DND-41 (cell line): ENCODE measurements at regions not wholly inside any gene's neighbourhood (a gene's known extent, or its start where the extent isn't known, plus 50 kb on each side); places are given as distances from the start of the nearest gene placed in this dataset.

ENCODE experiments used
- ATAC-seq: fragments of 200-7000 bp; cut with Tn5 transposase; 3 replicates; pipeline ENCODE4 v1.9.1; 2021; ENCODE audit warnings: low read depth; ENCODE audit not compliant: insufficient read depth
- DNase-seq: peaks from one replicate; pipeline ENCODE4 v3.0.0-alpha.2; 2020
- H2AFZ ChIP-seq: 2 replicates; pipeline ENCODE4 v1.6.0; 2012; ENCODE audit warnings: low read depth, low read length
- H3K27ac ChIP-seq: 2 replicates; pipeline ENCODE4 v1.5.1; 2012; ENCODE audit warnings: low read length, inconsistent platforms
- H3K27me3 ChIP-seq: fragments of 200-600 bp; sonication (generic); 2 replicates; pipeline ENCODE4 v1.6.0; 2012; ENCODE audit warnings: low read length, mild to moderate bottlenecking, inconsistent platforms; ENCODE audit not compliant: insufficient read depth, poor library complexity
- H3K36me3 ChIP-seq: 2 replicates; pipeline ENCODE4 v1.5.1; 2012; ENCODE audit warnings: low read length, inconsistent platforms; ENCODE audit not compliant: insufficient read depth
- H3K4me1 ChIP-seq: 2 replicates; pipeline ENCODE4 v1.5.1; 2012; ENCODE audit warnings: mild to moderate bottlenecking, low read length; ENCODE audit not compliant: insufficient read depth
- H3K4me2 ChIP-seq: 2 replicates; pipeline ENCODE4 v1.6.0; 2012; ENCODE audit warnings: mild to moderate bottlenecking, moderate library complexity, low read length, inconsistent platforms; ENCODE audit not compliant: insufficient read depth
- H3K4me3 ChIP-seq, 2 experiments: fragments of 200-600 bp in 1 of 2; shearing (Covaris generic) in 1 of 2; 2 replicates each; pipeline ENCODE4 v1.5.1; 2012 to 2016; ENCODE audit warnings: inconsistent platforms in 2 of 2, low read length in 2 of 2, mild to moderate bottlenecking in 2 of 2, low read depth in 1 of 2, moderate library complexity in 1 of 2
- H3K79me2 ChIP-seq: 2 replicates; pipeline ENCODE4 v1.6.0; 2012; ENCODE audit warnings: low read length, inconsistent platforms; ENCODE audit not compliant: insufficient read depth
- H3K9ac ChIP-seq: 2 replicates; pipeline ENCODE4 v1.6.0; 2012; ENCODE audit warnings: low read depth, mild to moderate bottlenecking, inconsistent platforms, low read length, moderate library complexity
- H3K9me3 ChIP-seq: 2 replicates; pipeline ENCODE4 v1.5.1; 2012; ENCODE audit warnings: low read length, moderate library complexity, mild to moderate bottlenecking, inconsistent platforms; ENCODE audit not compliant: insufficient read depth, severe bottlenecking
- H4K20me1 ChIP-seq: 2 replicates; pipeline ENCODE4 v1.6.0; 2012; ENCODE audit warnings: low read length; ENCODE audit not compliant: insufficient read depth
- CTCF ChIP-seq: IDR thresholded peaks from 2 replicates; pipeline ENCODE4 v1.5.1; 2012; ENCODE audit warnings: borderline replicate concordance, low read length, moderate library complexity, mild to moderate bottlenecking; ENCODE audit not compliant: poor library complexity, severe bottlenecking; ENCODE audit errors: extremely low read depth
- EZH2 ChIP-seq: IDR thresholded peaks from 3 replicates; pipeline ENCODE4 v1.6.1; 2012; ENCODE audit warnings: borderline replicate concordance, low read depth, mild to moderate bottlenecking, moderate library complexity, low read length, inconsistent platforms; ENCODE audit not compliant: severe bottlenecking

GRCh38 chr1:82728206-82728605, 927.5 kb downstream of the ADGRL2 start:
- no peak for DNase-seq
- H3K36me3 ChIP-seq: no peaks in the 10 kb centered on the region
- H3K9ac ChIP-seq: no peak overlapping the region
- no peak for ATAC-seq
- no peaks in the 10 kb centered on the region for H3K27me3 ChIP-seq
- H3K4me3 ChIP-seq: no peak overlapping the region
- no peaks in the 10 kb centered on the region for H3K4me1 ChIP-seq
- TF ChIP-seq CTCF: no peak
- no peak for TF ChIP-seq EZH2
- no peak overlapping the region for H3K4me2 ChIP-seq
- H3K79me2 ChIP-seq: no peaks in the 10 kb centered on the region
- no peak overlapping the region for H3K27ac ChIP-seq
- peaks cover 3% of the 10 kb centered on the region for H3K9me3 ChIP-seq
- no peak overlapping the region for H2AFZ ChIP-seq
- no peaks in the 10 kb centered on the region for H4K20me1 ChIP-seq

GRCh38 chr1:82724246-82724645, 923.5 kb downstream of the ADGRL2 start:
- peaks cover 5% of the 10 kb centered on the region for H3K9me3 ChIP-seq
- no peaks in the 10 kb centered on the region for H3K4me1 ChIP-seq
- H3K4me2 ChIP-seq: no peak overlapping the region
- H2AFZ ChIP-seq: no peak overlapping the region
- TF ChIP-seq CTCF: no peak
- no peak for TF ChIP-seq EZH2
- H3K36me3 ChIP-seq: no peaks in the 10 kb centered on the region
- H3K79me2 ChIP-seq: no peaks in the 10 kb centered on the region
- H3K9ac ChIP-seq: no peak overlapping the region
- no peaks in the 10 kb centered on the region for H4K20me1 ChIP-seq
- DNase-seq (no peak), ATAC-seq (no peak)
- H3K4me3 ChIP-seq: no peak overlapping the region
- no peak overlapping the region for H3K27ac ChIP-seq
- H3K27me3 ChIP-seq: no peaks in the 10 kb centered on the region

- no peak overlapping the region for H3K9ac ChIP-seq
- no peak for DNase-seq
- no peak overlapping the region for H3K4me3 ChIP-seq
- no peak for ATAC-seq
- peaks cover 5% of the 10 kb centered on the region for H3K9me3 ChIP-seq
- H3K36me3 ChIP-seq: no peaks in the 10 kb centered on the region
- no peak overlapping the region for H3K27ac ChIP-seq
- H3K4me2 ChIP-seq: no peak overlapping the region
- no peaks in the 10 kb centered on the region for H3K4me1 ChIP-seq
- no peaks in the 10 kb centered on the region for H3K79me2 ChIP-seq
- no peak overlapping the region for H2AFZ ChIP-seq
- H3K27me3 ChIP-seq: no peaks in the 10 kb centered on the region
- TF ChIP-seq EZH2: no peak
- H4K20me1 ChIP-seq: no peaks in the 10 kb centered on the region
These were observed 921.9 kb downstream of the ADGRL2 start for GRCh38 chr1:82722608-82723007.

GRCh38 chr1:82721702-82722101, 921.0 kb downstream of the ADGRL2 start:
- H3K27me3 ChIP-seq: no peaks in the 10 kb centered on the region
- H3K4me3 ChIP-seq: no peak overlapping the region
- H3K4me2 ChIP-seq: no peak overlapping the region
- no peak overlapping the region for H3K27ac ChIP-seq
- no peaks in the 10 kb centered on the region for H4K20me1 ChIP-seq
- no peaks in the 10 kb centered on the region for H3K4me1 ChIP-seq
- no peak for DNase-seq
- no peak for ATAC-seq
- no peaks in the 10 kb centered on the region for H3K36me3 ChIP-seq
- peaks cover 5% of the 10 kb centered on the region for H3K9me3 ChIP-seq
- H2AFZ ChIP-seq: no peak overlapping the region
- H3K79me2 ChIP-seq: no peaks in the 10 kb centered on the region
- no peak overlapping the region for H3K9ac ChIP-seq
- TF ChIP-seq EZH2 (no peak), CTCF (no peak)
